HG02642 (cell line): ENCODE measurements at regions not wholly inside any gene's neighbourhood (a gene's known extent, or its start where the extent isn't known, plus 50 kb on each side); places are given as distances from the start of the nearest gene placed in this dataset.
"Not testable (repeated sequence)": the region's sequence is repeated elsewhere in the genome, so short reads cannot be mapped to it uniquely, and the experiment has no call there.

ENCODE experiments used
- ATAC-seq: cut with Tn5 transposase; IDR thresholded peaks from one replicate; pipeline ENCODE4 v1.9.1; 2021; ENCODE audit warnings: mild to moderate bottlenecking; ENCODE audit not compliant: unreplicated experiment, poor library complexity

- ATAC-seq: peak; percentile 96
These were observed 60.0 kb upstream of the BANK1 start for GRCh38 chr4:101730291-101731117.

- ATAC-seq: no peak
These were observed 63.3 kb upstream of the BANK1 start for GRCh38 chr4:101727238-101727637.

GRCh38 chr4:101724093-101724492 lies 66.4 kb upstream of the BANK1 start:
- no peak for ATAC-seq

- no peak for ATAC-seq
These were observed 71.7 kb upstream of the BANK1 start for GRCh38 chr4:101718810-101719209.

- ATAC-seq: no peak
These were observed 78.8 kb upstream of the BANK1 start for GRCh38 chr4:101711590-101712260.

- no peak for ATAC-seq
These were observed 79.7 kb upstream of the BANK1 start for GRCh38 chr4:101710806-101711205.

- ATAC-seq: no peak
These were observed 82.1 kb upstream of the BANK1 start for GRCh38 chr4:101708293-101709039.

- ATAC-seq: no peak
These were observed 82.9 kb upstream of the BANK1 start for GRCh38 chr4:101707596-101707995.

GRCh38 chr4:101706535-101707057 lies 83.9 kb upstream of the BANK1 start:
- ATAC-seq: no peak

- no peak for ATAC-seq
These were observed 89.0 kb upstream of the BANK1 start for GRCh38 chr4:101701551-101701950.

GRCh38 chr4:101699441-101700124 lies 90.9 kb upstream of the BANK1 start:
- no peak for ATAC-seq

- ATAC-seq: no peak
These were observed 93.3 kb upstream of the BANK1 start for GRCh38 chr4:101697266-101697665.

- ATAC-seq: no peak
These were observed 94.1 kb upstream of the BANK1 start for GRCh38 chr4:101696276-101697010.

- ATAC-seq: no peak
These were observed 95.4 kb upstream of the BANK1 start for GRCh38 chr4:101695176-101695575.

- not testable (repeated sequence) for ATAC-seq
These were observed 96.1 kb upstream of the BANK1 start for GRCh38 chr4:101694403-101694802.

GRCh38 chr4:101693842-101694398 lies 96.6 kb upstream of the BANK1 start:
- peak; percentile 69 for ATAC-seq

GRCh38 chr4:101689220-101689619 lies 101.3 kb upstream of the BANK1 start:
- no peak for ATAC-seq

- no peak for ATAC-seq
These were observed 105.4 kb upstream of the BANK1 start for GRCh38 chr4:101685126-101685525.

GRCh38 chr4:101682946-101683345 lies 107.6 kb upstream of the BANK1 start:
- no peak for ATAC-seq
